Endometrium (tissue), 2 donors: ENCODE measurements at regions not wholly inside any gene's neighbourhood (a gene's known extent, or its start where the extent isn't known, plus 50 kb on each side); places are given as distances from the start of the nearest gene placed in this dataset.
A peak's percentile ranks its signal among the peaks of the same experiment; 100 is the strongest.

ENCODE experiments used
- FAIRE-seq: peaks from 2 replicates; lab custom pipeline; 2012; peaks lifted over from hg19 to GRCh38; lab: Jason Lieb, UNC
- donor health status: control.
- donor health status: control.

DNA sequence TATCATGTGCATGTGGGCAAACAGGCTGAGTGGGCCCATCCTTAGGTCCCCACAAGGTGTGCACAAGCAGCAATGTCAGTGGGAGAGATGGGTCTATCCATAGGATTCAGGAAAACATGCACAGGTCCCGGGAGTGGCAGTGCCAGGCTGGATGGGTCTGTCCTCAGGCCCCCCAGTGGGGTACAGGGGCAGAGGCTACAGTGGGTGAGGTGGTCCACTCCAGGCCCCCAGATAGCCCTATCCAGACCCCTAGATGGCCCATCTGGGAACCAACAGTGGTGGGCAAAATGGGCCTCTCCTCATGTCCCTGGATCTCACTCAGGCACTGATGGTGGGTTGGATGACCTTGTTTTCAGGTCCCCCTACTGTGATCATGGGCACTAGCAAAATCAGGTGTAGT lies 277.8 kb upstream of the SYT1 start:
- no peak for FAIRE-seq

GRCh38 chr12:78599366-78599765 lies 265.2 kb upstream of the SYT1 start:
- no peak for FAIRE-seq

DNA sequence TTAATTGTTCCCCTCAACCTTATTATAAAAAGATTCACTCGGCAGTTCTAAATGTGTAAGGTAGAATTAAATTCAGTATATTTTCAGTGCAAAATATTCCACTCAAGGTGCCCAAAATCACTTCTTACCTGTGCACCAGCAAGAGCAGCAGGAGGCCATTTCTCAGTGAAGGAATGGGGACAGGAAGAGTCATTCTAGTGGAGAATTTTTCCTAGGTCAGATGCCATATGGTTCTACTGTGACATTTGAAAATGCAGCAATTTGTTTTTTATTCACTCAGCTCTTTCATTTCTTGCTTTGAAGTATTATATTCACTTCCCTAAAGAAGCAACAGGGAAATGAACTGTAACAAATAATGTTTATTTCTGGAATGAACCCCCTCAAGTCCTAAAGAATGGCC lies 264.0 kb upstream of the SYT1 start:
- no peak for FAIRE-seq

GRCh38 chr12:78611504-78611903 lies 253.1 kb upstream of the SYT1 start:
- FAIRE-seq: no peak

DNA sequence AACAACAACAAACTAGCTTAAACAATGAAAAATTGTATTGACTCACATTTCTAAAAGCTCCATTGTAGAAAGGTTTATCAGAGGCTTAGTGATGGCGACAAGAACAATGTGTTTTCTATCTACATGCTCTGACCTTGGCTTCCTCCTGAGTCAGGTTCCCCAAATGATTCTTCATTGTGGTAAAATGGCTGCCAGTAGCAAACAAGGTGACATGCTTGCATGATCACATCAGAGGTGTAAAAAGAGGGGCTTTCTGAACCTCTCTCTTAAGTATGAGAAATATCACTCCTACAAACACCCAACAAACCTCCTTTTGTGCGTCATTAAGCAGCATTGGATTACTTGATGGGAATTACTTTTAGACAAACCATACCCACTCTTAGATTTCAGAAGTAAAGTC lies 252.4 kb upstream of the SYT1 start:
- no peak for FAIRE-seq

DNA sequence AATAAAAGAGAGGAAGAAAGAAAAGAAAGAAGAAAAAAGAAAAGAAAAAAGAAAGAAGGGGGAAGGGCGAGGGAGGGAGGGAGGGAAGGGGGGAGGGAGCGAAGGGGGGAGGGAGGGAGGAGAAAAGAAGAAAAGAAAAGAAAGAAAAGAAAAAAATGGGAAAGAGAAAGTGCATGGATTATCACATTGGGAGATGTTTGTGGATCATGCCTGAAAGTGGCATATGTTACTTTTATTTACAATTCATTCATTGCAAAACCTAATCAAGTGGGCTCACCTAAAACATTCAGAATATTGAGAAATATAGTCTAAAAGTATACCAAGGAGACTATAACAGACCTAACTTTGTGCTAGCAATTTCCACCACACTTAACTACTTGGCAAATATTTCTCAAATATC lies 246.9 kb upstream of the SYT1 start:
- no peak for FAIRE-seq

DNA sequence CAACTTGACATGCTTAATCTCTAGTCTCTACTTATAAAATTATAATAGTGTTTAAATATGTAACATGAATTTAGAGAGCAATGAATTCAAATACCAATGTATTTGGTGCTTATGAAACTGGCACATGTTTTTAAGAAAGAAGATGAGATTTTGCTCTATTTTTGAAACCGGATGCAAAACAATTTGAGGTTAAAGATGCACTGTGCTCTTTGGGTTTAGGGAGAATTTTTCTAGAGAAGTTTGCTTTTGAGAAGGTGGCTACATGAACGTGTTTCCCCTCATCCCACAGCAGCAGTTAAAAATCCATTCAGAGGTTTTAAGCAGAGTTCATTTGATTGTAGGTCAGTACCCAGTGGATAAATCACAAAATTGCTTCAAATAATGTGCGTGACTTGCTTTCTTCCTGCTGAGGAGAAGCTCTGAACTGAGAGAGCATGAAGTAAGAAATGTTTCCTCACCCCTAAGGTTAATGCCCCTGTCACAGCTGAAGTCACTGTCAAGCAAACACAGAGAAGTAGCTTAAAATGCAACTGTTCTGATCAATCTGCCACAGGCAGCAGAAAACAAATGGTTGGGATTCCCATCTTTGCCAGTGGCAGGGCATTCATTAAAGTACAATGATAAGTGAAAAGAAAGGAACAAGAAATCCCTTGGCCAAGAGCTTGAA lies 241.9 kb upstream of the SYT1 start:
- no peak for FAIRE-seq

DNA sequence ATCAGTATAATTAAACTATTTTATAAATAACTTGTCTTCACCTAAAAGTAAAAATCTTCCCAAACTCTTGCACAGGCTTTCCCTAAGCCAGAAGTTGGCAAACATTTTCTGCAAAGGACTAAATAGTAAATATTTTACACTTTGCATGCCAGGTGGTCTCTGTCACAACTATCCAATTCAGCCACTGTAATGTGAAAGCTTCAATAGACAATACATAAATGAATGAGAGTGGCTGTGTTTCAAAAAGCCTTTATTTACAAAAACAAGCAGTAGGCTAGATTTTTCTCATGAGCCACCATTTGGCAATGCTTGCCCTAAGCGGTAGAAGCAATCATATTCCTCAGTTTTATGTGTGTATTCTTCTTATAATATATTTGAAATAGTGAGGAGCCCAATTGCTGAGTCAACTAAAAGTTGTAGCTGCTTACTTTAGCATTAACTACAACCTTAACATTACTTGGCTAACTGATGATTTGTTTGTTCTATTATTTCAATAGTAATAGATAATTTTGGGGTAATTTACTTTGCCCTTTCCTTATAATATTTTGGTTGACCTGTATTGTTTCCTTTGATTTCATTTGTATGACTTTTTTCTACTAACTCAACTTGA lies 236.0 kb upstream of the SYT1 start:
- FAIRE-seq: no peak

GRCh38 chr12:78636231-78636855 lies 228.2 kb upstream of the SYT1 start:
- FAIRE-seq: no peak

DNA sequence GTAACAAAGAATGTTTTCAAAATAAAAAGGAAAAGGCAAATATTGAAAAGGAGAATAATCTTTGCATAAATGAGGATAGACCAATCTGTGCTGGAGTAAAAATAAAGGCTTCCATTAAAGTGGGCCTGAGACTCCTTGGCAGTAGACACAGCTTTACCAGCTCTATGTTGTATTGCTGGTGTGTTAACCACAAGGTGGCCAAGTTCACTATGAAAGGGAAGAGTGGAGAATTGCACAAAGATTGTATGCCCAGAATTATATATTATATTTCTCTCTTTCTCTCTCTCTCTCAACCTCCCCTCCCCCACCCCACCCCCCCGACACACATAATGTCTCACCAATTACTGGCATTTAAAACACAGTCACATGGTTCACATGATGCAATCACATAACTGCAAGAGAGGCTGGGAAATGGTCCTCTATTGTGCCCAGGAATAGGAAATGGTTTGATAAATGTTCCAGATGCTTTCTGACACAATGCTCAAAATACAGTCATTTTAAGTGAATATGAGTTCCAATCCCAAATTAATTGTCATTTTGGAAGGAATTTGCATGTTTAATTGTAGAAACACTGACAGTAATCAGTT lies 222.6 kb upstream of the SYT1 start:
- FAIRE-seq: no peak

DNA sequence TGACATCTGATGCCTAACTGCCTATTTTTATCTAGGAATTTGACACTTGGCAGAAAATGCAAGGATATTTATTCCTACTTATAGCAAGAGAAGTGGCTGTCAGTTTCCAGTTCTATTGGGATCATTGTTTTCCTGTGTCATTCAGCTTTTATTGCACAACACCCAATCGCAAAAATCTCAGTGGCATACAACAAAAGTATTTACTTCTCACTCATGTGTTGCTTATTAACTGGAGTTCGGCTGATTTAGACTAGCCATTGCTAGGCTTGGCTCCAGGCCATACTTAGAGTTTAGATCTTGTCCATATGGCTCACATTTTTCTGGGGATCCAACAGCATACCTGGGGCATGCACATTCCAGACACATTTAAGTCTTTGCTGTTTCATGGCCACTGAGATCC lies 218.6 kb upstream of the SYT1 start:
- no peak for FAIRE-seq

DNA sequence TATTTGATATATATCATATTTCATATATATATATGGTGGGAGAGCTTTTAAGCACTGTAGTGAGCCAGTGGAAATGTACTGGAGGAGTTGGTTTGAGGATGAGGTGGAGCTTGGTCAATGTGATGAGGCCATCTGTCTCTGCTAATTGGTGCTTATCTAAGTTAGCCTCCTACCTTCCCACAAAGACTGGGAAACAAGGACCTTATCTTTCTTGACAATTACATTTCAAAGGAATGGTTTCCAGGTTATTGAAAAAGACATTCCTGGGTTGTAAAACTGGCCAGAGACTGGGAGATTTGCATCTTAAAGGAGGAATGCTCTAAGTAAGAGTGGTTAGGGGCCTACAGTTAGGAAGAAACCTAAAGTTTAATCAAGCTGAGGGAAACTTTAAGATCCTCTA lies 212.8 kb upstream of the SYT1 start:
- no peak for FAIRE-seq

DNA sequence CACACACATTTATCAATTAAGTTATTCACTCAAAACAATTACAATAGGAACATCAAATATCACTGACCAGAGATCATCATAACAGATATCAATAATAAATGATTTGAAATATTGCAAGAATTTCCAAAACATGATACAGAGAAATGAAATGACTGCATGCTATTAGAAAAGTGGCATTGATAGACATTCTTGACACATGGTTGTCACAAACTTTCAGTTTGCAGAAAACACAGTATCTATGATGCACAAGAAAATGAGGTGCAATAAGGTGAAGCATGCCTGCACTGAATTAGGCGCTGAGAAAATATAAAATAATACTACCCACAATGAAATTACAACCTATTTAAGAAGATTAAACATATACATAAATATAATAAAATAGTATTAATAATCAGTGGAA lies 198.0 kb upstream of the SYT1 start:
- FAIRE-seq: no peak

DNA sequence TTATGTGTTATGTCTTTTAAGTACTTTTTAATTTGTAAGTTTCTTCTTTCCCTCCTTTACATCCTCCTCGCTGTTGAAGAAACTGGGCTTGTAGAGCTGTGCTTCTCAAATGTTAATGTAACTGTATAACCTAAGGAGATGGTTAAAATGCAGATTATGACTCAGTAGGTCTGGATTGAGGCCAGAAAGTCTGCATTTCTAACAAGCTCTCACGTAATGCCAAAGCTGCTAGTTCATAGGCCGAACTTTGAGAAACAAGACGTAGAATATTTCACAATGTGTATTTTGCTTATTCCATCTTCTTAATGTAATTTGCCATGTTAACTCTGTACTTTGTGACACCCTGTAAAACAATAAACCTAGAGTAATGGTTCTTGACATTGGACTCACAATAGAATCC lies 193.3 kb upstream of the SYT1 start:
- FAIRE-seq: no peak

DNA sequence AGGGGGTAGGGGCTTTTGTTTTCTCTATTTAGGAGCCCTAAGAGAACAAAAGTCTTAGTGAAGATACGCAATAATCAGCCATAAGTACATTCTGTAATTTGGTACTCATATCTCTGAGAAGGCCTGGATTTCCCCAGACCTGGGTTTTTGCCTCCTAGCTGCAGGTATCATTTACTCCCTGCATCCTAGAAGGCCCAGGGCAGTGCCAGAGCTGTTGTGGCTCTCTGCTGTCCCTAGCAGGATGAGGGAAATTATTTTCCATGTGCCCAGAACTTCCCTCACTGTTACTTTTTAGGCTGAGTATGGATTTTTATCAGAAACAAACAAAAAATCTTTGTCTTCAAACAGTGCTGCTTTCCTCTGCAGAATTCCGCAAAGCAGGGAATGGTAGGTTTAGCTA lies 192.5 kb upstream of the SYT1 start:
- FAIRE-seq: no peak

DNA sequence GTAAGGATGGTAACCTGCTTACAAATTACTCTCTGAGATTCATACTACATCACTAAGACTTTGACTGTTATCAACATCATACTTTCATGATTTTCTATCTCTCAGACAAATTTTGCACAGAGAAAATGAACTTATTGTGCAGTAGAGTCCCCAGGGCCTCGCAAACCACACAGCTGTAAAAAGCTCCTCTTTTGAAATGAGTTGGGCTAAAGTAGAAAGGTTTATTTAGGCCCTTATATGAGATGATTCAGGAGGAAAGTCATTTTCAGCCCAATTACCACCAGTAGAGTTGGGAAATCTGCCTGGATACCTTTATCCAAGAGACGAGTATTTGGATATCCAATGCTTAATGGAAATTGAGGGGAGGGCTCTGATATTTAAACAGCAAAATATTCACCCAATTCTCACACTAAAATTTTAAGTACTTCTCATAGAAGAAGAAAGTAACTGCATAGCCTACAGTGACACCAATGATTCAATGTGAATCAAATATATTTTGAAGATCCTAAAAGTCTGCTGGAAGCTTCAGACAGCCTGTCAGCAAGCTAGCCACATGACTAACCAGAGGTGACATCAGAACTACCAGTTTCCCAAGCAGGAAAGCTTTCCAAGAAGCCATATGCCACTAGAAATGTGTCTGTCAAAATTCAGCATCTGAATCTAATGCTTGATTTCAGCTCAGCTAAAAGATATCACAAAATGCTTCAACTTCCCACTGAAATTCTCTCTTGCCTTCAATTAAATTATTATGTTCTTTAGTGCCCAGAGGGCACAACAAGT lies 190.1 kb upstream of the SYT1 start:
- FAIRE-seq: no peak

GRCh38 chr12:78680596-78680995 lies 184.0 kb upstream of the SYT1 start:
- FAIRE-seq: no peak

GRCh38 chr12:78683031-78683430 lies 181.5 kb upstream of the SYT1 start:
- FAIRE-seq: no peak

DNA sequence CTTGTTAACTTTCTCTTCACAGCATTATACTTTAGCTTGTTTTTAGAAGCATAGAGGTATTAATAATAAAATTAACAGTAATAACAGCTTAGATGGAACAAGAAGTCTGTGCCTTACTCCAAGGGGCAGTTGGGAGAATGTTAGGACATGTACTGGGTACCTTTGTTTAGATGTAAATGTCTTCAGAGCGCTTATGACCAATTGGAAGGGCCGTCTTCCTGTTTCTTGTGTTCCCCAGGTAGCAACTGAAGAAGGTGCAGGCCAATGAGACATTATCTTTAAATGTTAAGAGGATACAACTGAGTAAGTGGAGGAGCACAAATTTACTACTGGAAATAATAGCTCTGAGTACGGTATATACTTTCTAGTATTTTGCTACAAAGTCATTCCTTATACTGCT lies 180.9 kb upstream of the SYT1 start:
- no peak for FAIRE-seq

- FAIRE-seq: peak; percentile 96
Measured at GRCh38 chr12:78684419-78684818, 180.2 kb upstream of the SYT1 start.

GRCh38 chr12:78695749-78696148 lies 168.8 kb upstream of the SYT1 start:
- FAIRE-seq: no peak

- FAIRE-seq: no peak
Measured at GRCh38 chr12:78696267-78696666, 168.3 kb upstream of the SYT1 start.
